Nephron progenitor cell (in vitro differentiated cells): ENCODE measurements at regions not wholly inside any gene's neighbourhood (a gene's known extent, or its start where the extent isn't known, plus 50 kb on each side); places are given as distances from the start of the nearest gene placed in this dataset.
"Not testable (repeated sequence)": the region's sequence is repeated elsewhere in the genome, so short reads cannot be mapped to it uniquely, and the experiment has no call there.

Experiments
- DNase-seq: peaks from one replicate; pipeline ENCODE4 v3.0.0; 2021
- H3K27ac Mint-ChIP-seq: 2 replicates; pipeline ENCODE4 v1.8.0; 2021; ENCODE audit warnings: mild to moderate bottlenecking, moderate library complexity, mixed read lengths
- H3K27me3 Mint-ChIP-seq: 2 replicates; pipeline ENCODE4 v1.8.0; 2021; ENCODE audit warnings: mild to moderate bottlenecking, low read depth, mixed read lengths; ENCODE audit not compliant: poor library complexity
- H3K36me3 Mint-ChIP-seq: 2 replicates; pipeline ENCODE4 v1.8.0; 2021; ENCODE audit warnings: low read depth, mixed read lengths
- H3K4me1 Mint-ChIP-seq: 2 replicates; pipeline ENCODE4 v1.8.0; 2021; ENCODE audit warnings: mixed read lengths
- H3K4me3 Mint-ChIP-seq: 2 replicates; pipeline ENCODE4 v1.8.0; 2021; ENCODE audit warnings: mild to moderate bottlenecking, moderate library complexity, mixed read lengths
- H3K9me3 Mint-ChIP-seq: 2 replicates; pipeline ENCODE4 v1.8.0; 2021; ENCODE audit warnings: mild to moderate bottlenecking, moderate library complexity, mixed read lengths
- CTCF ChIP-seq: fragments of 200-600 bp; sonication (generic); IDR thresholded peaks from 2 replicates; pipeline ENCODE4 v1.5.0; 2021; ENCODE audit warnings: antibody characterized with exemption

- Mint-ChIP-seq H3K27ac (no peak overlapping the region), H3K36me3 (peaks cover 11% of the 10 kb centered on the region), H3K9me3 (peaks cover 11% of the 10 kb centered on the region), H3K27me3 (peaks cover 24% of the 10 kb centered on the region), H3K4me1 (peaks cover 35% of the 10 kb centered on the region), H3K4me3 (no peak overlapping the region)
- DNase-seq, result no peak
- no peak for TF ChIP-seq CTCF
Observed at GRCh38 chr22:26767351-26768155, 110.2 kb downstream of the MIAT start.

GRCh38 chr22:26768156-26768515, 110.7 kb downstream of the MIAT start:
- DNase-seq, result no peak
- H3K27me3 Mint-ChIP-seq, result peaks cover 18% of the 10 kb centered on the region
- H3K9me3 Mint-ChIP-seq, result peaks cover 11% of the 10 kb centered on the region
- no peak overlapping the region for H3K4me3 Mint-ChIP-seq
- H3K4me1 Mint-ChIP-seq, result peaks cover 35% of the 10 kb centered on the region
- H3K36me3 Mint-ChIP-seq, result peaks cover 11% of the 10 kb centered on the region
- no peak for TF ChIP-seq CTCF
- no peak overlapping the region for H3K27ac Mint-ChIP-seq

GRCh38 chr22:26768952-26769351, 111.6 kb downstream of the MIAT start:
- Mint-ChIP-seq H3K27ac (no peak overlapping the region), H3K36me3 (peaks cover 14% of the 10 kb centered on the region), H3K9me3 (peaks cover 16% of the 10 kb centered on the region), H3K4me3 (no peak overlapping the region), H3K4me1 (peaks cover 28% of the 10 kb centered on the region), H3K27me3 (peaks cover 16% of the 10 kb centered on the region)
- no peak for TF ChIP-seq CTCF
- DNase-seq, result no peak

GRCh38 chr22:26769663-26770062, 112.3 kb downstream of the MIAT start:
- Mint-ChIP-seq H3K36me3 (peaks cover 21% of the 10 kb centered on the region), H3K27ac (no peak overlapping the region), H3K27me3 (peaks cover 16% of the 10 kb centered on the region), H3K9me3 (peaks cover 23% of the 10 kb centered on the region), H3K4me3 (no peak overlapping the region), H3K4me1 (peaks cover 21% of the 10 kb centered on the region)
- no peak for DNase-seq
- no peak for TF ChIP-seq CTCF

GRCh38 chr22:26770624-26771023, 113.2 kb downstream of the MIAT start:
- Mint-ChIP-seq H3K9me3 (peaks cover 28% of the 10 kb centered on the region), H3K4me3 (no peak overlapping the region), H3K27me3 (peaks cover 16% of the 10 kb centered on the region), H3K36me3 (peaks cover 28% of the 10 kb centered on the region), H3K27ac (no peak overlapping the region), H3K4me1 (peaks cover 14% of the 10 kb centered on the region)
- DNase-seq, result no peak
- no peak for TF ChIP-seq CTCF

GRCh38 chr22:26773054-26773453, 115.7 kb downstream of the MIAT start:
- H3K27me3 Mint-ChIP-seq, H3K4me3 Mint-ChIP-seq, DNase-seq, H3K27ac Mint-ChIP-seq: not testable (repeated sequence)
- Mint-ChIP-seq H3K4me1 (peaks cover 34% of the 10 kb centered on the region), H3K9me3 (peaks cover 27% of the 10 kb centered on the region), H3K36me3 (peaks cover 29% of the 10 kb centered on the region)
